BLaER1 treated with 17β-estradiol and CSF1 and Interleukin-3, amounts not matched to agents 10 nM and 100 nM (cell line): ENCODE measurements at regions not wholly inside any gene's neighbourhood (a gene's known extent, or its start where the extent isn't known, plus 50 kb on each side); places are given as distances from the start of the nearest gene placed in this dataset.

ENCODE experiments used
- H3K27ac ChIP-seq, 11 experiments: shearing (Covaris generic); formaldehyde crosslinking; 2 replicates each; pipeline ENCODE4 v1.8.1; 2022
- H3K27me3 ChIP-seq, 11 experiments: shearing (Covaris generic); formaldehyde crosslinking; 2 replicates each; pipeline ENCODE4 v1.8.1; 2022
- H3K36me3 ChIP-seq, 11 experiments: shearing (Covaris generic); formaldehyde crosslinking; 2 replicates each; pipeline ENCODE4 v1.8.1; 2022
- H3K4me1 ChIP-seq, 10 experiments: shearing (Covaris generic); formaldehyde crosslinking; 2 replicates each; pipeline ENCODE4 v1.8.1; 2022
- H3K4me2 ChIP-seq, 11 experiments: shearing (Covaris generic); formaldehyde crosslinking; 2 replicates each; pipeline ENCODE4 v1.8.1; 2022
- H3K4me3 ChIP-seq, 10 experiments: shearing (Covaris generic); formaldehyde crosslinking; 2 replicates each; pipeline ENCODE4 v1.8.1; 2022
- H3K9ac ChIP-seq, 11 experiments: shearing (Covaris generic); formaldehyde crosslinking; 2 replicates each; pipeline ENCODE4 v1.8.1; 2022
- H3K9me3 ChIP-seq, 11 experiments: shearing (Covaris generic); formaldehyde crosslinking; replicated peaks in 1 of 11; 2 replicates each; pipeline ENCODE4 v1.8.1; 2022
- H4K20me1 ChIP-seq, 11 experiments: shearing (Covaris generic); formaldehyde crosslinking; 2 replicates each; pipeline ENCODE4 v1.8.1; 2022
- Cebpa-rat ChIP-seq, 11 experiments: shearing (Covaris generic); IDR thresholded peaks; 2 replicates each; pipeline ENCODE4 v1.8.1; 2022

- H3K36me3 ChIP-seq = peaks cover 0 to 15% (median 0%) of the 10 kb centered on the region in 11 experiments; a peak in 4 of 22 replicates
- H3K4me3 ChIP-seq = no peak overlapping the region
- no peaks in the 10 kb centered on the region for H4K20me1 ChIP-seq
- TF ChIP-seq Cebpa-rat (IDR thresholded peaks at IDR 0.05) = no peak
- H3K9ac ChIP-seq = no peak overlapping the region
- H3K4me1 ChIP-seq = no peaks in the 10 kb centered on the region
- H3K4me2 ChIP-seq = no peak overlapping the region
- no peaks in the 10 kb centered on the region for H3K27me3 ChIP-seq
- peaks cover 27 to 41% (median 31%) of the 10 kb centered on the region in 11 experiments for H3K9me3 ChIP-seq
- no peak overlapping the region for H3K27ac ChIP-seq
These were observed 58.3 kb upstream of the RAPGEF4 start for GRCh38 chr2:172677363-172677762.

- peaks cover 13 to 32% (median 23%) of the 10 kb centered on the region in 11 experiments for H3K9me3 ChIP-seq
- H4K20me1 ChIP-seq = no peaks in the 10 kb centered on the region
- H3K27me3 ChIP-seq = no peaks in the 10 kb centered on the region
- H3K4me3 ChIP-seq = no peak overlapping the region
- H3K36me3 ChIP-seq = peaks cover 0 to 4% (median 0%) of the 10 kb centered on the region in 11 experiments; a peak in 2 of 22 replicates
- no peak overlapping the region for H3K9ac ChIP-seq
- no peak overlapping the region for H3K27ac ChIP-seq
- H3K4me1 ChIP-seq = no peaks in the 10 kb centered on the region
- TF ChIP-seq Cebpa-rat (IDR thresholded peaks at IDR 0.05) = no peak
- no peak overlapping the region for H3K4me2 ChIP-seq
These were observed 55.1 kb upstream of the RAPGEF4 start for GRCh38 chr2:172680436-172681068.

DNA sequence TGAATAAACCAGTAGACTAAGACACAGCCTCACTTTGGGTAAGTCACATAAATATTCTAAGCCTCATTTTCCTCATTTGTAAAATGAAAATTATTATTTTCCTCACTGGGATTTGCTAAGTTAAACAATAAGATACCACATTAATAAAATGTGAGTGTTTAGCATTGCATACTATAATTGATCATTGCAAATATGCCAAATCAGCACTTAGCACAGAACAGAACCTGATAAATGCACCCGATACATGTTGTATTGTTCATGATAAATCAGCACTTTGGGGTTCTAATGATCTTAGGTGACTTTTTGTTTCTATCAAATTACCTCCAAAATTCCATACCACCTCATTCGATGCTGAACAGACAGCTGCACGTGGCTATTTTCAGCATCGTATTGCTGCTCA is 50.2 kb upstream of the RAPGEF4 start:
- H3K27me3 ChIP-seq = no peaks in the 10 kb centered on the region
- H3K4me3 ChIP-seq = no peak overlapping the region
- no peak overlapping the region for H3K4me2 ChIP-seq
- H3K9me3 ChIP-seq = peaks cover 22 to 55% (median 40%) of the 10 kb centered on the region in 11 experiments
- H3K36me3 ChIP-seq = peaks cover 0 to 10% (median 0%) of the 10 kb centered on the region in 11 experiments; a peak in 2 of 22 replicates
- H4K20me1 ChIP-seq = no peaks in the 10 kb centered on the region
- H3K4me1 ChIP-seq = no peaks in the 10 kb centered on the region
- H3K9ac ChIP-seq = no peak overlapping the region
- TF ChIP-seq Cebpa-rat (IDR thresholded peaks at IDR 0.05) = no peak
- no peak overlapping the region for H3K27ac ChIP-seq
